A549 (cell line): ENCODE measurements at regions not wholly inside any gene's neighbourhood (a gene's known extent, or its start where the extent isn't known, plus 50 kb on each side); places are given as distances from the start of the nearest gene placed in this dataset.

Experiments
- ATAC-seq, 2 experiments: fragments of 200-7000 bp in 1 of 2; fragments of >200 bp in 1 of 2; cut with Nextera tagmentation in 1 of 2; cut with Tn5 transposase in 1 of 2; 3 replicates each; pipeline versions ENCODE4 v1.8.0 to v1.9.1; 2018 to 2020; ENCODE audit warnings: mild to moderate bottlenecking in 1 of 2, moderate library complexity in 1 of 2
- CTCF ChIA-PET: fragments of 300-600 bp; sonication (Branson Sonifier 250); formaldehyde crosslinking; extraction: SDS; loops from one replicate; lab custom pipeline; 2021; ENCODE audit warnings: antibody characterized with exemption, inconsistent platforms; lab: Yijun Ruan, JAX
- POLR2A ChIA-PET: fragments of 350-600 bp; formaldehyde crosslinking; extraction: SDS; loops from one replicate; lab custom pipeline; 2021; ENCODE audit warnings: antibody characterized with exemption, inconsistent platforms; lab: Yijun Ruan, JAX
- DNase-seq, 2 experiments: peaks; one replicate each; pipeline versions ENCODE4 v3.0.0 to v3.0.0-alpha.2; 2011 to 2016; ENCODE audit warnings: low read depth in 1 of 2, low spot score in 1 of 2
- FAIRE-seq: peaks from 2 replicates; lab custom pipeline; 2011; peaks lifted over from hg19 to GRCh38; lab: Jason Lieb, UNC
- H3K27ac ChIP-seq, 2 experiments: fragments of >200 bp; sonication (Bioruptor Twin); formaldehyde crosslinking; 3 replicates each; pipeline ENCODE4 v1.5.1; 2016 to 2017
- H3K4me1 ChIP-seq: fragments of >200 bp; sonication (Bioruptor Twin); formaldehyde crosslinking; 3 replicates; pipeline ENCODE4 v1.6.1; 2016
- H3K4me2 ChIP-seq: fragments of >200 bp; sonication (Bioruptor Twin); formaldehyde crosslinking; 3 replicates; pipeline ENCODE4 v1.6.1; 2016
- H3K4me3 ChIP-seq: fragments of >200 bp; sonication (Bioruptor Twin); formaldehyde crosslinking; 3 replicates; pipeline ENCODE4 v1.5.1; 2016
- H3K9me3 ChIP-seq: fragments of >200 bp; sonication (Bioruptor Twin); formaldehyde crosslinking; 3 replicates; pipeline ENCODE4 v1.6.1; 2016
- ATOH8 ChIP-seq: fragments of 250-450 bp; sonication (Bioruptor Pico); IDR thresholded peaks from 2 replicates; pipeline ENCODE4 v1.5.0; 2020; ENCODE audit warnings: low read depth, mild to moderate bottlenecking, moderate library complexity
- BHLHE40 ChIP-seq: IDR thresholded peaks from 2 replicates; pipeline ENCODE4 v1.6.1; 2012; ENCODE audit warnings: low read depth, low read length, inconsistent platforms
- CBX2 ChIP-seq: fragments of 200-600 bp; sonication (generic); IDR thresholded peaks from 2 replicates; pipeline ENCODE4 v1.6.1; 2016; ENCODE audit warnings: low read depth, mild to moderate bottlenecking, borderline replicate concordance
- E2F6 ChIP-seq: IDR thresholded peaks from 2 replicates; pipeline ENCODE4 v1.6.1; 2012; ENCODE audit warnings: low read depth, borderline replicate concordance
- EHMT2 ChIP-seq: fragments of 200-600 bp; sonication (generic); IDR thresholded peaks from 2 replicates; pipeline ENCODE4 v1.6.1; 2016; ENCODE audit warnings: antibody characterized with exemption, low read depth, mild to moderate bottlenecking, moderate library complexity
- FOSB ChIP-seq: fragments of 250-450 bp; sonication (Bioruptor Pico); IDR thresholded peaks from 2 replicates; pipeline ENCODE4 v1.5.0; 2020; ENCODE audit warnings: mild to moderate bottlenecking, moderate library complexity
- HDAC2 ChIP-seq: fragments of 200-600 bp; sonication (generic); IDR thresholded peaks from 2 replicates; pipeline ENCODE4 v1.6.1; 2016
- HEYL ChIP-seq: fragments of 250-450 bp; sonication (Bioruptor Pico); IDR thresholded peaks from 2 replicates; pipeline ENCODE4 v1.8.0; 2021; ENCODE audit warnings: mild to moderate bottlenecking, moderate library complexity
- HOXB13 ChIP-seq: fragments of 250-450 bp; sonication (Bioruptor Pico); IDR thresholded peaks from 2 replicates; pipeline ENCODE4 v1.5.0; 2020; ENCODE audit warnings: low read depth, mild to moderate bottlenecking, moderate library complexity
- HOXB5 ChIP-seq: fragments of 250-450 bp; sonication (Bioruptor Pico); IDR thresholded peaks from 2 replicates; pipeline ENCODE4 v1.5.0; 2020; ENCODE audit warnings: mild to moderate bottlenecking, moderate library complexity
- JUNB ChIP-seq: fragments of >200 bp; sonication (Bioruptor Twin); formaldehyde crosslinking; IDR thresholded peaks from 2 replicates; pipeline ENCODE4 v1.6.1; 2016
- MAFK ChIP-seq: fragments of 450-650 bp; IDR thresholded peaks from 2 replicates; pipeline ENCODE4 v1.6.1; 2014; ENCODE audit not compliant: partially characterized antibody
- POLR2A ChIP-seq: IDR thresholded peaks from 2 replicates; pipeline ENCODE4 v1.6.1; 2012; ENCODE audit warnings: mild to moderate bottlenecking, low read length
- POLR2AphosphoS2 ChIP-seq: conservative IDR thresholded peaks from 2 replicates; pipeline ENCODE4 v1.6.1; 2012; ENCODE audit warnings: low read length, improper control_type of control experiment, inconsistent platforms
- RAD21 ChIP-seq, 2 experiments: fragments of >200 bp in 1 of 2; sonication (Bioruptor Twin) in 1 of 2; formaldehyde crosslinking in 1 of 2; IDR thresholded peaks in 1 of 2; conservative IDR thresholded peaks in 1 of 2; 2 replicates in 1 of 2; 3 replicates in 1 of 2; pipeline ENCODE4 v1.6.1; 2012 to 2018; ENCODE audit warnings: inconsistent platforms in 1 of 2
- RARB ChIP-seq: fragments of 250-450 bp; sonication (Bioruptor Pico); IDR thresholded peaks from 2 replicates; pipeline ENCODE4 v1.8.0; 2021; ENCODE audit warnings: mild to moderate bottlenecking, moderate library complexity
- RCOR1 ChIP-seq: fragments of 150-350 bp; IDR thresholded peaks from 2 replicates; pipeline ENCODE4 v1.6.1; 2014; ENCODE audit warnings: antibody characterized with exemption, low read length, low read depth
- RFX5 ChIP-seq: fragments of 450-650 bp; IDR thresholded peaks from 2 replicates; pipeline ENCODE4 v1.7.1; 2014; ENCODE audit warnings: antibody characterized with exemption, mild to moderate bottlenecking, moderate library complexity
- RNF2 ChIP-seq: fragments of 200-600 bp; sonication (generic); IDR thresholded peaks from 2 replicates; pipeline ENCODE4 v1.6.1; 2016; ENCODE audit warnings: low read depth, mild to moderate bottlenecking, antibody characterized with exemption, moderate library complexity, borderline replicate concordance
- SREBF2 ChIP-seq: fragments of 450-650 bp; IDR thresholded peaks from 2 replicates; pipeline ENCODE4 v1.6.1; 2014; ENCODE audit warnings: mild to moderate bottlenecking, moderate library complexity
- TP53 ChIP-seq: fragments of 250-450 bp; sonication (Bioruptor Pico); IDR thresholded peaks from 2 replicates; pipeline ENCODE4 v1.5.0; 2021; ENCODE audit warnings: mild to moderate bottlenecking, moderate library complexity
- USF2 ChIP-seq: fragments of 450-650 bp; IDR thresholded peaks from 2 replicates; pipeline ENCODE4 v1.6.1; 2014; ENCODE audit warnings: antibody characterized with exemption
- ZC3H11A ChIP-seq: fragments of 450-650 bp; IDR thresholded peaks from 2 replicates; pipeline ENCODE4 v1.6.1; 2014; ENCODE audit warnings: antibody characterized with exemption, mild to moderate bottlenecking
- ZFP36 ChIP-seq: fragments of 450-650 bp; IDR thresholded peaks from 2 replicates; pipeline ENCODE4 v1.6.1; 2014; ENCODE audit warnings: borderline replicate concordance; ENCODE audit not compliant: partially characterized antibody
- ZNF302 ChIP-seq: fragments of 250-450 bp; sonication (Bioruptor Pico); IDR thresholded peaks from 2 replicates; pipeline ENCODE4 v1.9.0; 2021; ENCODE audit warnings: inconsistent platforms, mild to moderate bottlenecking, moderate library complexity
- WGBS: methylation state at CpG from one replicate; pipeline ENCODE4 v1.1.6; 2017; ENCODE audit errors: missing lambda C conversion rate; 5-methylcytosine and 5-hydroxymethylcytosine counted together

- Histone ChIP-seq H3K4me1 (no peaks in the 10 kb centered on the region), H3K27ac (no peak overlapping the region), H3K4me2 (no peak overlapping the region), H3K9me3 (no peaks in the 10 kb centered on the region), H3K4me3 (no peak overlapping the region)
- ATAC-seq (no peak), DNase-seq (no peak), FAIRE-seq (no peak)
- 0% methylated on average over 4 of the region's 4 CpGs for WGBS
- CTCF ChIA-PET: no interaction called here
- POLR2A ChIA-PET: no interaction called here
- TF ChIP-seq USF2 (no peak), HDAC2 (no peak), RARB (CRISPR knock-in tag) (no peak), RAD21 (conservative IDR thresholded peaks at IDR 0.05 in 1 of 2, IDR thresholded peaks at IDR 0.05 in 1 of 2) (no peak), ZNF302 (CRISPR knock-in tag) (no peak), MAFK (no peak), ZC3H11A (no peak), POLR2AphosphoS2 (no peak), CBX2 (no peak)
Measured at GRCh38 chr18:40624959-40625358, 1330.1 kb upstream of the PIK3C3 start.

- ChIA-PET CTCF (no interaction called here), POLR2A (no interaction called here)
- Histone ChIP-seq H3K4me1 (no peaks in the 10 kb centered on the region), H3K9me3 (no peaks in the 10 kb centered on the region), H3K27ac (no peak overlapping the region), H3K4me3 (no peak overlapping the region), H3K4me2 (no peak overlapping the region)
- no peak for FAIRE-seq
- no peak for ATAC-seq
- no peak for DNase-seq
- no peak for TF ChIP-seq POLR2A
- no peak for TF ChIP-seq EHMT2
- TF ChIP-seq HEYL: no peak
- TF ChIP-seq ZFP36: no peak
- TF ChIP-seq JUNB: no peak
- TF ChIP-seq RCOR1: no peak
- no peak for TF ChIP-seq FOSB (CRISPR knock-in tag)
- no peak for TF ChIP-seq RFX5
- no peak for TF ChIP-seq E2F6
- TF ChIP-seq, all 56 proteins: peak for 0
Measured at GRCh38 chr18:40613721-40614120, 1341.3 kb upstream of the PIK3C3 start.

- no peak for TF ChIP-seq HOXB13 (CRISPR knock-in tag)
- no peak for TF ChIP-seq SREBF2
- no peak for TF ChIP-seq ATOH8 (CRISPR knock-in tag)
- TF ChIP-seq ZC3H11A: no peak
- Histone ChIP-seq H3K4me1 (no peaks in the 10 kb centered on the region), H3K4me2 (no peak overlapping the region), H3K9me3 (no peaks in the 10 kb centered on the region), H3K4me3 (no peak overlapping the region), H3K27ac (no peak overlapping the region)
- ATAC-seq (no peak), DNase-seq (no peak), FAIRE-seq (no peak)
- 22% methylated on average over 1 of the region's 1 CpG for WGBS
- CTCF ChIA-PET: no interaction called here
- POLR2A ChIA-PET: no interaction called here
Measured at GRCh38 chr18:40612356-40612755, 1342.7 kb upstream of the PIK3C3 start.

- H3K27ac ChIP-seq: no peak overlapping the region
- ATAC-seq: no peak
- no peak for FAIRE-seq
- H3K4me2 ChIP-seq: no peak overlapping the region
- no peaks in the 10 kb centered on the region for H3K9me3 ChIP-seq
- H3K4me1 ChIP-seq: no peaks in the 10 kb centered on the region
- H3K4me3 ChIP-seq: no peak overlapping the region
- 3% methylated on average over 2 of the region's 2 CpGs for WGBS
- DNase-seq: no peak
- CTCF ChIA-PET: no interaction called here
- POLR2A ChIA-PET: no interaction called here
- TF ChIP-seq ZC3H11A (no peak), BHLHE40 (no peak), RNF2 (no peak), TP53 (CRISPR knock-in tag) (no peak), JUNB (no peak), HOXB5 (CRISPR knock-in tag) (no peak), SREBF2 (no peak)
Measured at GRCh38 chr18:40608226-40608625, 1346.8 kb upstream of the PIK3C3 start.
